DOHH2 (cell line): ENCODE measurements at regions not wholly inside any gene's neighbourhood (a gene's known extent, or its start where the extent isn't known, plus 50 kb on each side); places are given as distances from the start of the nearest gene placed in this dataset.

Experiments used
- H3F3A ChIP-seq: fragments of 200-600 bp; sonication (generic), shearing (Covaris generic); 2 replicates; pipeline ENCODE4 v1.6.0; 2016; ENCODE audit warnings: antibody characterized with exemption, mild to moderate bottlenecking; ENCODE audit not compliant: control insufficient read depth, insufficient read depth
- H3K27ac ChIP-seq: fragments of 200-600 bp; sonication (generic); 2 replicates; pipeline ENCODE4 v1.5.1; 2014; ENCODE audit warnings: low read depth, mild to moderate bottlenecking, low read length, moderate library complexity
- H3K27me3 ChIP-seq: fragments of 200-600 bp; sonication (generic); 2 replicates; pipeline ENCODE4 v1.6.1; 2014; ENCODE audit warnings: mild to moderate bottlenecking, low read length, mixed read lengths; ENCODE audit not compliant: control insufficient read depth
- H3K36me3 ChIP-seq: fragments of 200-600 bp; sonication (generic); 2 replicates; pipeline ENCODE4 v1.6.1; 2014; ENCODE audit warnings: mild to moderate bottlenecking, low read length, moderate library complexity, mixed read lengths; ENCODE audit not compliant: control insufficient read depth
- H3K4me1 ChIP-seq: fragments of 200-600 bp; sonication (generic); 2 replicates; pipeline ENCODE4 v1.6.1; 2014; ENCODE audit warnings: mild to moderate bottlenecking, low read length, mixed read lengths; ENCODE audit not compliant: control insufficient read depth
- H3K4me2 ChIP-seq: fragments of 200-600 bp; sonication (generic); 2 replicates; pipeline ENCODE4 v1.6.0; 2014; ENCODE audit warnings: mild to moderate bottlenecking, low read length, moderate library complexity
- H3K4me3 ChIP-seq: fragments of 200-600 bp; sonication (generic); 2 replicates; pipeline ENCODE4 v1.5.1; 2014; ENCODE audit warnings: mild to moderate bottlenecking, low read length, mixed read lengths
- H3K79me2 ChIP-seq: fragments of 200-600 bp; sonication (generic); 2 replicates; pipeline ENCODE4 v1.6.1; 2014; ENCODE audit warnings: mild to moderate bottlenecking, low read length, mixed read lengths; ENCODE audit not compliant: control insufficient read depth
- H3K9me2 ChIP-seq: fragments of 200-600 bp; sonication (generic); replicated peaks from 2 replicates; pipeline ENCODE4 v1.6.1; 2014; ENCODE audit warnings: mild to moderate bottlenecking, low read length, mixed read lengths; ENCODE audit not compliant: control insufficient read depth
- H3K9me3 ChIP-seq: fragments of 200-600 bp; sonication (generic); 2 replicates; pipeline ENCODE4 v1.6.1; 2014; ENCODE audit warnings: antibody characterized with exemption, low read length, mixed read lengths; ENCODE audit not compliant: control insufficient read depth, insufficient read depth
- H4K20me1 ChIP-seq: fragments of 200-600 bp; sonication (generic); 2 replicates; pipeline ENCODE4 v1.6.0; 2014; ENCODE audit warnings: low read depth, mild to moderate bottlenecking, antibody characterized with exemption, low read length, moderate library complexity; ENCODE audit not compliant: control insufficient read depth, insufficient read depth
- EZH2phosphoT487 ChIP-seq: fragments of 200-600 bp; sonication (generic); IDR thresholded peaks from 2 replicates; pipeline ENCODE4 v1.6.1; 2017; ENCODE audit warnings: borderline replicate concordance, mild to moderate bottlenecking, antibody characterized with exemption, low read length, moderate library complexity, mixed read lengths
- TF ChIP-seq, protein P1 (sequence below): fragments of 200-600 bp; sonication (generic); IDR thresholded peaks from one replicate; pipeline ENCODE4 v1.5.1; 2014; ENCODE audit warnings: antibody characterized with exemption, mild to moderate bottlenecking, low read depth, low read length; ENCODE audit not compliant: poor library complexity, severe bottlenecking

DNA sequence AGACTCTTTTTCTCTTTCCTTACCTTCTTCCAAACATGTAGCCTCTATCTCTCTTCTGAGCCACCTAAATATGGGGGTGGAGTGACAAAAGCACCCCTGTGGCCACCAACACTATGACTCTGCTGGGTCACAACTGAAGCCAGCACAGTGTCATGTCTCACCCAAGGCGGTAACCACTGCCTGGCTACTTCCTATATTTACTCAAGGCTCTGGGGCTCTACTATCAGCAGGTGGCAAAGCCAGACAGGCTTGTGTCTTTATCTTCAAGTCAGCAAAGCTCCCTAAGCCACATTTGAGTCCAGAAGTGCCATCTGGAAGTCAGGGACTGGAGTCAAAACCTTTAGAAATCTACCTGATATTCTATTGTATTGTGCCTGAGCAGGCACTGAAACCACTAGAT, 1515.2 kb downstream of the PLA2G4A start:
- H3K79me2 ChIP-seq, result no peaks in the 10 kb centered on the region
- H3K4me1 ChIP-seq, result no peaks in the 10 kb centered on the region
- H3F3A ChIP-seq, result no peaks in the 10 kb centered on the region
- no peak overlapping the region for H3K4me3 ChIP-seq
- H3K9me3 ChIP-seq, result no peaks in the 10 kb centered on the region
- no peaks in the 10 kb centered on the region for H3K27me3 ChIP-seq
- no peaks in the 10 kb centered on the region for H3K36me3 ChIP-seq
- H3K9me2 ChIP-seq, result no peaks in the 10 kb centered on the region
- H4K20me1 ChIP-seq, result no peaks in the 10 kb centered on the region
- TF ChIP-seq EZH2phosphoT487, result no peak
- TF ChIP-seq, protein P1, sequence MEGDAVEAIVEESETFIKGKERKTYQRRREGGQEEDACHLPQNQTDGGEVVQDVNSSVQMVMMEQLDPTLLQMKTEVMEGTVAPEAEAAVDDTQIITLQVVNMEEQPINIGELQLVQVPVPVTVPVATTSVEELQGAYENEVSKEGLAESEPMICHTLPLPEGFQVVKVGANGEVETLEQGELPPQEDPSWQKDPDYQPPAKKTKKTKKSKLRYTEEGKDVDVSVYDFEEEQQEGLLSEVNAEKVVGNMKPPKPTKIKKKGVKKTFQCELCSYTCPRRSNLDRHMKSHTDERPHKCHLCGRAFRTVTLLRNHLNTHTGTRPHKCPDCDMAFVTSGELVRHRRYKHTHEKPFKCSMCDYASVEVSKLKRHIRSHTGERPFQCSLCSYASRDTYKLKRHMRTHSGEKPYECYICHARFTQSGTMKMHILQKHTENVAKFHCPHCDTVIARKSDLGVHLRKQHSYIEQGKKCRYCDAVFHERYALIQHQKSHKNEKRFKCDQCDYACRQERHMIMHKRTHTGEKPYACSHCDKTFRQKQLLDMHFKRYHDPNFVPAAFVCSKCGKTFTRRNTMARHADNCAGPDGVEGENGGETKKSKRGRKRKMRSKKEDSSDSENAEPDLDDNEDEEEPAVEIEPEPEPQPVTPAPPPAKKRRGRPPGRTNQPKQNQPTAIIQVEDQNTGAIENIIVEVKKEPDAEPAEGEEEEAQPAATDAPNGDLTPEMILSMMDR, result no peak
- no peak overlapping the region for H3K27ac ChIP-seq
- no peak overlapping the region for H3K4me2 ChIP-seq

- H3K4me3 ChIP-seq, result no peak overlapping the region
- TF ChIP-seq, protein P1, result no peak
- no peak for TF ChIP-seq EZH2phosphoT487
- no peaks in the 10 kb centered on the region for H3K36me3 ChIP-seq
Measured at GRCh38 chr1:188350104-188350503, 1521.4 kb downstream of the PLA2G4A start.

GRCh38 chr1:188355082-188355481, 1526.3 kb downstream of the PLA2G4A start:
- no peak overlapping the region for H3K4me2 ChIP-seq

More at GRCh38 chr1:188350104-188350503, 1521.4 kb downstream of the PLA2G4A start:
- H4K20me1 ChIP-seq, result no peaks in the 10 kb centered on the region
- H3K9me2 ChIP-seq, result no peaks in the 10 kb centered on the region
- H3K27me3 ChIP-seq, result no peaks in the 10 kb centered on the region
- H3K27ac ChIP-seq, result no peak overlapping the region
- H3K79me2 ChIP-seq, result no peaks in the 10 kb centered on the region
- H3K9me3 ChIP-seq, result no peaks in the 10 kb centered on the region
- H3K4me1 ChIP-seq, result no peaks in the 10 kb centered on the region
- H3F3A ChIP-seq, result no peaks in the 10 kb centered on the region
- no peak overlapping the region for H3K4me2 ChIP-seq

More at GRCh38 chr1:188355082-188355481, 1526.3 kb downstream of the PLA2G4A start:
- no peaks in the 10 kb centered on the region for H3F3A ChIP-seq
- H3K9me3 ChIP-seq, result no peaks in the 10 kb centered on the region
- no peaks in the 10 kb centered on the region for H3K79me2 ChIP-seq
- no peaks in the 10 kb centered on the region for H3K27me3 ChIP-seq
- H3K4me1 ChIP-seq, result no peaks in the 10 kb centered on the region
- H4K20me1 ChIP-seq, result no peaks in the 10 kb centered on the region
- no peak for TF ChIP-seq EZH2phosphoT487
- TF ChIP-seq, protein P1, result no peak
- H3K36me3 ChIP-seq, result no peaks in the 10 kb centered on the region
- H3K9me2 ChIP-seq, result no peaks in the 10 kb centered on the region
- no peak overlapping the region for H3K27ac ChIP-seq
- no peak overlapping the region for H3K4me3 ChIP-seq
